DMS 273 treated with DMSO at 0.1 percent for 48 hours (cell line): ENCODE measurements at regions not wholly inside any gene's neighbourhood (a gene's known extent, or its start where the extent isn't known, plus 50 kb on each side); places are given as distances from the start of the nearest gene placed in this dataset.
A peak's percentile ranks its signal among the peaks of the same experiment; 100 is the strongest.
"Not testable (repeated sequence)": the region's sequence is repeated elsewhere in the genome, so short reads cannot be mapped to it uniquely, and the experiment has no call there.

Source experiments
- DNase-seq: peaks from one replicate; lab custom pipeline; 2025; lab: John Stamatoyannopoulos, UW

DNA sequence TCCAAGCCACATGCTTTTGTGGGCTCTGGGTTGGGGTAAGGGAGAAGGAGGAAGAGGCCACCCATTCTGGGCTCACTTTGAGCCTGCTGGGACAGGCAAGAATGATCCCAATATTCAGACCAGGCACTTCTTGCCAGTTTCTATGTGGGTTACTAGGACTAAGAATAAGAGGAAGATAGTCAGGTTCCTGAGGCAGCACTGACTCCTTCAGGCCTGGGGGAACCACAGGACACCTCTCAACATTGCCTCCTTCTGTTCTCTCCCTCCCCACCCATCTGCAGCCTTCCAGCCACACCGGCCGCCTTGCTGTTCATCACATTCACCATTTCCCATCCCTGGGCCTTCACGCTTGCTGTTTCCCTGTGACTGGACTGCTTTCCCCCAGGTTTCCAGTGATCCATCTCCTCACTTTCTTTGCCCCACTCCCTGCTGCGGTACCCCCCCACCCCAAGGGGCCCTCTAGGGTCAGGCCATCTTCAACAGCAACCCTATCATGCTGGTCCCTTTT lies 69.2 kb upstream of the SIRPA start:
- no peak for DNase-seq

DNA sequence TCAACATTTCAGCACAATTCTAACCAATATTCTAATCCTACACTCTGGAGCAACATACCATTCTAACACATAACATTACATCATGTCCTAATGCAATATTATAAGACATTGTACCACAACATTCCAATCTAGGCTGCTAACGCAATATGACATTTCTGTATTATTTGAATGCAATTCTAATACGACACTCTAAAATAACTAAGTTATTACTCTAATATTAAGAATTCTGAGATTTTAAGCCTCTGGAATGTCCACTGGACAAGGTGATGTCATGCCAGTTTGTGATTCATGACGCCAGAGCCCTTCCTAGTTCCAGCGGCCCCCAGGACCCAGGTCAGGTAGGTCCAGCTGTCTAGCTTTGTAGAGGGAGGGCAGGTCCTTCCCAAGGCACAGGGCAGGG lies 69.7 kb upstream of the SIRPA start:
- no peak for DNase-seq

DNA sequence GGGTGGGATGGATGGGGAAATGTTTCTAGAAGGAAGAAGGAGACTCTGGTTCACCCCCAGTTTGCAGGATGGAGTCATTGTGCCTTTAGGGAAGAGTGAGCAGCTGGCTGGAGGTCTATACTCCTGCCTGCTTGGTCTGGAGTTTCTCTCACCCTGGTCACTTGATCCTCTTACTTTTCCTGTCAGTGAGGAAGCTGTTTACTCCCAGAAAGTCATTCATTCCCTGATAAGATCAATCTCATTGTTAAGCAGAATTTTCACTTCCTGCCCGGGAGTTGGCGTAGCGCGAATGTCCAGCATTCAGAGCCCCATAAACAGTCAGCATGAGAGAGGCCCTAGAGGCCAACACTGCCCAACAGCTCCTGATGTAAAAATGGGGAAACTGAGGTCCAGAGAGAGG lies 70.4 kb upstream of the SIRPA start:
- no peak for DNase-seq

DNA sequence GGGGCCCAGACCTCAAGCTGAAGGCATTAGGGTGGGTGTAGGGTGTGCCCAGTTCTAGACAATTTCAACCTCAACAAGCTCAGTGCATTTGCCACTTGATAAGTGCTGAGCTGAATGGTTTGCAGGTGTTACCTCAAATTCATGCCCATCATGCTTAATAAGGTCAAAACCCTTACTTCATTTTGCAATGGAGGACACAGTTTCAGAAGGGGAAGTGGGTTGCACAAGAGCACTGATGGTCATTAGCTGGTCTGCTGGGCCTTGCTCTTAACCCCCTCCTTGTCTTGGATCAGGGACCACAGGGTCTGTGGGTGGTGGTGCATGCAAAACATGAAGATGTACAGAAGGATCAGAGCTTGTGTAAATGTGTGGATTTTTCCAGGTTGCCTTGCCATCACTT lies 71.0 kb upstream of the SIRPA start:
- DNase-seq = no peak

DNA sequence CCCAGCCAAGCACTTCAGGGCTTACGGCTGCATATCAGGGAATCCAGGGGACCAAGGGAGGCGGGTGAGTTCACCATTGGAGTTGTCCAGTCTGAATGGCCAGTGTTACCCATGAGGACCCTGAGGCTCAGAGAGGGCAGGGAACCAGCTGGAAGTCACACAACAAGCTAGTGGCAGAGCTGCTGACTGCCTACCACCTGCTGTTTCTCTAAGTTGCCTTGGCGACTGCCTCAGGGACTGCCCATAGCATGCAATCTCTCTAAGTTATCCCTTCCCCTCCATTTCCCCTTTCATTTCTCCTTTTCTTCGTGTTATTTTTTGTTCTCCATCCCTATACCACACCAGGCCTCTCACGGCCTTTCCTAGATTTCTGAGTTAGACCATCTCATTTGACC lies 71.8 kb upstream of the SIRPA start:
- DNase-seq = no peak

DNA sequence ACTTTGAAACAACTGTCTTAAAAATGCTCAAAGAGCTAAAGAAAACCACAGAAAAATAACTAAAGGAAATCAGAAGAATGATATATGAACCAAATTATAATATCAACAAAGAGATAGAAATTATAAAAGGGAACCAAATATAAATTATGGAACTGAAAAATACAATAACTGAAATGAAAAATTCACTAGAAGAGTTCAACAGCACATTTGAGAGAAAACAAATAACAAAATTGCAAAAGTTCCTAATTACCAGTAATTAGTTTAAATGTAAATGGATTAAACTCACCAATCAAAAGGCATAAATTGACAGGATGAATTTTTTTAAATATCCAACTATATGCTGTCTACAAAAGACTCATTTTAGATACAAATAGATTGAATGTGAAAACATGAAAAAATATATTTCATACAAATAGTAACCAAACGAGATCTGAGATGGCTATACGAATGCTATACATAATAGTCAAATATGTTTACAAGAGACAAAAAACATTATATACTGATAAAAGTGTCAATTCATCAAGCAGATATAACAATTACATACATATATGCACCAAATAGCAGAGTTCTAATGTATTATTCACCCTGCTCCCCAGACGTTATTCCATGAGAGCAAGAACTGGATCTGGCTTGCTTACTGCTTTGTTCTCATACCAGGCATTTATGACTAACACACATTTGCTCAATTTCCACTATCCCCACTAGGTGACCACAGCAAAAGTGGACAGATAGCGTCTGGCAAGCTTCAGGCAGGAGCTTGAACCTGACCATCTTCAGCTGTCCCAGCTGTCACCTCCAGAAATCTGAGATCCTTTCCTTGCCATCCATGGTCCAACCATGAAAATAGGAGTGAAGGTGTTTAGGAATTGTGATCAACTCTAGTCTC lies 72.4 kb upstream of the SIRPA start:
- DNase-seq = no peak

DNA sequence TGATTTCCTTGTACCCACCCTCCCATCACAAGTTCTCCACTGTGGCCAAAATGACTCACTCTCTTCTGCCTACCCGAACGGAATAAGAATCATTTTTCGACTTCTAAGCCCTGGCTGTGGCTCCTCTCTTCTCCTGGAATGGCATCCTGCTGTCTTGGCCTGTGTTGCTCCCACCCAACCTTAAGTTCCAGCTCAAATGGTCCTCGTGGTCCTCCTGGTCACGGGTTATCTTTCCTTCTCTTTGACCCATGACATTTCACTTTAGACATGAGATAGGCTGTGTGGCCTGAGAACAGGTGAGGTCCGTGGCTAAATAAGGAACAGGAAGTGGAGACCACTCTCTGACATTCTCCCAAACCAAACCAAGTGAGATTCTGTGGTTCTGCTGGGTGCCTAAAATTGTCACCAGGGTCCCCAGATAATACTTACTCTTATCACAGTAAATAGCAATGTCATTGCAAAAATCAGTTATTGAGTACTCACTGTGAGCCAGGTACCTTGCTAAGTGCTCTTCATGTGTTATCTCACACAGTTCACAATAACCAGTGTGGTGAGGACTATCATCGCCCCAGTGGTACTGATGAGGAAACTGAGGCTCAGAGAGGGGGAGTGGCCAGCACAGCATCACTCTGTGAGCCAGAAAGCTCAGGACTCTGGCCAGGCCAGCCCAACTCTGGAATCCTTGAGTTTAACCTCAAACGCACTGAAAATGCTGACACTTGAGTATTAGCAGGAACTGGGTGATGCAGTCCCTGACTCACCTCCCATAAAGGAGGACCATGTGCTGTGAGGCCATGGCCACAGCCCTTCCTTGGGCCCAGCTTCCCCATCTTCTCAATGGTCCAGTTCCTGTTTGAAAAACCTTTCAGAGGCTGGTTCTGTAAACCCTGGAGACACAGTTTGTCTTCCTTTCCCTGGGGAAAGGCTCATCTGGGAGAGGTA lies 74.8 kb upstream of the SIRPA start:
- no peak for DNase-seq

DNA sequence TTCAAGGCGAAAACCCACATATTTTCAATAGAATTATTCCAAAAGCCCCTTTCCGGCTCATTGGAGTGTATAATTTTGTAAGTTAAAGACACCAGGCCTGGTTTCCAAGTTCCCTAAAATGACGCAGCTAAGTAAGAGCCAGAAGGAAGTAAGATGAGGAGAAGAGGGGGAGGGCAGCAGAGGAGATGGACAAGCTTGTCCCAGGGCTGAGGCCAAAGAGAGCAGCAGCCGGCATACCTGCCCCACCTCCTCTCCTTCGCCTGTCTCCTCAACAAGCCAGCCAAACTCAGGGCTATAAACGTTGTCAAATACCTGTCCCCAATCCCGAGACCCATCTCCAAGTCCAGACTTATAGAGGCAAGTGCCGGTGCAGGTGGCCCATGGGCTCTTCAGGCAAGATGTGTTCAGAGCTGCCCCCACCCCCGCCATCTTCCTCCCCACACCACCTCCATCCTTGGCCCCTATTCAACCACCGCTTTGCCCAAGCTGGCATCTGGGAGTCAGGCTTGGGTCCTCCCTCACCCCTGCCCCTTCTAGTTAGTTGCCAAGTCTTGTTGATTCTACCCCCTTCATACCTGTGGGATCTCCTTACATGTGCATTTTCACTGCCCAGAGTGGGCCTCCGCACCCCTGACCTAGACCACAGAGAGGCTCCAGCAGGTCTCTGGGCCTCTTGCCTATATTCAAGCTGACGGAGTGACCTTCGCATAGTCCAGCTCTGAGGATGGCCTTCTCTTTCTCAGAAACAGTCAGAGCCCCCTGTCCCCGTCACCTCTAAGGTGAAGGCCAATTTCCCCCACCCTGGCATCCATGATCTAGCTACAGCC lies 75.7 kb upstream of the SIRPA start:
- DNase-seq = no peak

DNA sequence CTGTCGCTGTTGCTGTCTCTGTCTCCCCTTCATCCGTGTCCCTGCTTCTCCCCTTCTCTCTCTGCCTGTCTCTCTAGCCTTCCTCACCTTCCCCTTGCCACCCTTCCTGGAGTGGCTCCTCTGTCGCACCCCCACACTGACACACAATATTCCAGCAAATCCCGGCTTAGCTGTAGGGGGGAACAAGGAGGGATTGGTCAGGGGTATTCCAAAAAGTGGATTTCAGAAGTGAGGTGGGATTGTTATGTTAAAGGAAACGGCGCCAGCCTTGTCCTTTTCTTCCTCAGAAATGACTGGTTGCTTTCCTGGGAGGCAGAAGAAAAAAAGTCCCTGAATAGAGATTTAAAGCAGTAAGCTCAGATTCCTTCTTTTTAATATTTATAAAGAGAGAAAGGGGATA lies 76.3 kb upstream of the SIRPA start:
- DNase-seq = no peak

DNA sequence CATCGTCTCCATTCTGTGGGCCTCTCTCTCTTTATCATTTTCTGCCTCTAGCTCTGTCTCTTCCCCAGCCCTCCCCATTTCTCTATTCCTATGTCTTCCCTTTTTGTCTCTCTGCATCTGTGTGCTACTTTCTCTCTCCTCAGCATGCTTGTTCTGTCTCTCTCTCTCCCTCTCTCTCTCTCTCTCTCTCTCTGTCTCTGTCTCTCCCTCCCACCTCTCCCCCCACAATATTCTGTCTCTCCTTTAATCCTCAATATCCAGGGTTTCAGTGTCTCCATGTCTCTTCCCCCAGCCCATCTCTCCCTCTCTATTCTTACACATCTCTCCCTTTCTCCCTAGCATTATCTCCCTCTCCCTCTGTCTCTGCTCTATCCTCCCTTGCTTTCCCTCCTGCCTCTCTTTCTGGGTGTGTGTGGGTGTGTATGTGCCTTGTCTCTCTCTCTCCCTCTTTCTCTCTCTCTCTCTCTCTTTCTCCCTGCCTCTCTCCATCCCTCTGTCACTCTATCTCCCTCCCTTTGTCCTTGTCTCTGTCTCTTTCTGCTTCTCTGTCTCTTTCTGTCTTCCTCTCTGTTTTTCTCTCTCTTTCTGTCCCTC lies 76.9 kb upstream of the SIRPA start:
- no peak for DNase-seq

DNA sequence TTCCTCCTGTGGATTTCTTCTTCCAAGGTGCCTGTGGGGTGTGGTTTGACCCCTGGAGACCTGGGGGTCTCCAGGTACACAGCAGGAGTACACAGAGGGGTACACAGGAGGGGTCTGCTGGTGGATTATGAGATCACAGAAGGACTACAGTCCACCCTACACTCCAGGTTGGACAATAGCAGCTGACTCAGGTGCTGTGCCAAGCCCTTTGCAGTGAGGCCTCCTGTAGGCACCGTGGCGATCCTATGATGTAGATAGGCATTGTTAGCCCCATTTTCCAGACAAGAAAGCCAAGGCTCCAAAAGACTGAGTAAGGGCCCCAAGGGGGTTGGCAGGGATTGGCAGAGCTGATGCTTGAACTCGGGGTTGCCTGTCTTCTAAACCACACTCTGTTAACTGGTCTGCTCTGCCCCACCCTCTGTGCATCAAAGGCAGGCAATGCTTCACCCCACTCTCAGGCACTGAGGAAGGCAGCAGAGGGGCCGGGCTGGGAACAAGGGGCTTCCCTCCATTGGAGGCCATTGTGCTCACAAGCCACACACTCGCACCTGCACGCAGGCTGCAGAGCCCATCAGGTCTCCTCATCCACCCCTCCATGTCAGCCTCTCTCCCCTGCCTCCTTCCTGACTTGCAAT lies 77.5 kb upstream of the SIRPA start:
- DNase-seq = no peak

DNA sequence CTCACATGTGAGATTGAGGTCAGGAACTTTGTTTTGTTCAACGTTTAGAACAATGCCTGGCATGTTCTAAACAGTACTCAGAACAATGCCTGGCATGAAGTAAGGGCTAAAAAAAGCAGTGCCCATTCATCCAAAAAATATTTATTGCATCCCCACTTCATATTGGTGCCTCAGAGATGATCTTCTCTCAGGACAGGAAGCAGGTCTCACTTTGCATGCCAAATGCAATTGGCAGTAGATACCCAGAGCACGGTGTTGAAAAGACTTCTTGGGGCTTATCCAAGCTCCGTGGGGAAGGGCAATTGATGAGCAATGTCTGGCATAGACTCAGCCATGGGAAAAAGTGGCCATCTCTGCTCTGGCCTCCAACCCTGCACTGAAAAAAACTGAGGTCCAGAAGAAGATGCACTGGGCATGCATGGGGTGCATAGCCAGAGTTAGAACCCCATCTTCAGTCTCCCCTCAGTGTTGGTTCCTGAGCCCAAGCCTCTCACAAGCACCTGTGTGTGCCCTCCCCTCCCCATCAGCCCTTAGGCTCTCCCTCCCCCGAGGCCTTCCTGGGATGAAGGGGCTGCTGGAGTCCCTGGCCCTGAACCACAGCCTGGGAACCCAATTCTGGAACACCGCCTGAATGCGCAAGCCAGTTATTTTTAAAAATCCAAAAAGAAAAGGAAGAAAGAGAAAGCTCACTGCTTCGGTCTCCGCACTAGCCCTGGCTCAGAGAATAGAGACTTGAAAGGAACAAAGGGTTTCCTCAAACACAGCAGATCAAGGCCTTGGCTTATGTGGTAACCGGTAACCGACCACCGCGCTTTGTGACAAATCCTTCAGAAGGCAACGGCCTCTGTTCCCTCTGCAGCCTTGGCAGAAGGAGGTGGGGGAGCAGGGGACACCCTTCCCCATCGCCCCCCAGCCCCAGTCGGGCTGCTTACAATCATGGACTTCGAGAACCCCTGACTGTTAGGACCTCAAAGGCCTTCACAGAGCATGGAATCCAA lies 78.5 kb upstream of the SIRPA start:
- DNase-seq = no peak

DNA sequence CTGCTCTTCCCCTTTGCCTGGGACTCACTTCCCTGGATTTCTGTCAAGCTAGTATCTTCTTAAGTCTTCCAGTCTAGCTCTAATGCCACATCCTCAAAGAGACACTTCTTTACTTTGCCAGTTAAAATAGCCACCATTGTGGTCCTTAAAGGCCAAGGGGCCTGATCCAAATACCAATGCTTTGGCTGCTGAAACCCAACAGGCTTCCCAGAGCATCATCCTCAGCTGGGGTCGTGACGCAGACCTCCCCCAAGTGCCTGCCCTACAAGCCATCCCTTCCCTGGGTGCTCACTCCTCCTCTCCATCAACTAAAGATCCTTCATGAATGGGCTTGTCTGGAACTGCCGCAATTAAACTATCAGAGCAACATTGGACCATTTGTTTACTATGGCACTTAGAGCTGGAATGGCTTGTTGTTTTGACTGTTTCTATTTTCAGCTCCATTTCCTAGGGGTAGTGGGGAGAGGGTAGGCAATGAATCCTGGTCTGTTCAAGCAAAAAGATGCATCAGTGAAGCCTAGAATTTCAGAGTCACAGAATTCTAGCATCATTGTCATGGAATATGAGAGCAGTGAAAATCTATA lies 79.6 kb upstream of the SIRPA start:
- DNase-seq = no peak

DNA sequence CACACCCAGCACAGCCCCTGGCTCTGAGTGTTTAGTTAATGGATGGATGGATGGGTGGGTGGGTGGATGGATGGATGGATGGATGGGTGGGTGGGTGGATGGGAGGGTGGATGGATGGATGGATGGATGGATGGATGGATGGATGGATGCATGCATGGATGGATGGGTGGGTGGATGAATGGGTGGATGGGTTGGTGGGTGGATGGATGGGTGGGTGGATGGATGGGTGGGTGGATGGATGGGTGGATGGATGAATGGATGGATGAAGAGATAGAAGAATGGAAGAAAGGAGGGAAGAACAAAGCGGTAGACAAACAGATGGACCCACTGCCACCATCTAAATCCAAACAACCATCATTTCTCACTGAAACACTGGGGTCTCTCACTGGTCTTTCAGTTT lies 80.3 kb upstream of the SIRPA start:
- not testable (repeated sequence) for DNase-seq

DNA sequence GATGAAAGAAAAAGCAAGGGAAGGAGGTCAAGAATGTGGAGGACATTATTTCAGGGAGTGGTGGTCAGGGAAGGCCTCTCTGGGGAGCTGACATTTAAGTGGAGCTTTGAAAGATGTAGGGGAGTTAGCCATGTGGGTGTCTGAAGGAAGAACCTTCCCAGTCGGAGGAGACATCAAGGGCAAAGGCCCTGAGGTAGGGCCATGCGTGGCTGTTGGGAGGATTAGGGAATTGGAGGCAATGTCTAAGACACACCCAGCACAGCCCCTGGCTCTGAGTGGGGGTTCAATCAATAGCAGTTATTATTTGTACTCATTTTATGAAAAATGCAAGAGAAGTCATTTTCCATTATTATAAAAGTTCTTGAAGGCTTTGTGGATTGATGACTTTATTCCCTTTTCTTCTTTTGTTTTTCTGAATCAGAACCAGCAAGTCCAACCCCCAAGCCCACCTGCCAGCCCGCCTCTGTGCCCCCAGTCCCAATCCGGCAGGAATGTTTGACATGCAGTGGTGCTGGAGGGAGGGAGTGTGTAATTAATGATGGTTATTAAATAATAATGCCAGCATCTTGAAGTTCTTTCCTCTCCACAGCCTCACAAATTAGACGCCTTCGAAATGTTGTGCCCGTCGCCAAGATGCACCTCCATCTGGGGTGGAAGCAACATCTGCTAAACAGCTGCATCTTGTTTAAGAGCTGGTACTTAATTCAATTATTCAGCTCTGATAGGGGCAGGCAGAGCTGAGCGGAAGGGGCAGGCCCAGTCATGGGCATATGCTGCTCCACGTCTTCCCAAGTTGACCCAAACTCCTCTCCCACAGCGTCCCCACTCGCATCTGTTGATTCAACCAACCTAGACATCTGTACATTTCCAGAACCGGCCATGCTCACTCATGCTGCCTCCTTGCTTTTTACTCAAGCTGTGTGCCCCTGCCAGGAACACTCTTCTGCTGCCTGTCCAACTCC lies 81.3 kb upstream of the SIRPA start:
- peak; percentile 24 for DNase-seq

DNA sequence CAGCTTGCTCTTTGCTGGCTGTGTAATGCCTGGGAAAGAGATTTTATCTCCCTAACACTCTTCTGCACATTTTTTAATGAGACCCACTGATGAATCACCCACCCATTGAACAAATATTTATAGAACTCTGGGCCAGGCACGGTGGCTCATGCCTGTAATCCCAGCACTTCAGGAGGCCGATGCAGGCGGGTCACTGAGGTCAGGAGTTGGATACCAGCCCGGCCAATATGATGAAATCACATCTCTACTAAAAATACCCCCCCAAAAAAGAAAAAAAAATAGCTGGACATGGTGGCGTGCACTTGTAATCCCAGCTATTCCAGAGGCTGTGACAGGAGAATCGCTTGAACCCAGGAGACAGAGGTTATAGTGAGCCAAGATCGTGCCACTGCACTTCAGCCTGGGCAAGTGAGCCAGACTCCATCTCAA lies 82.1 kb upstream of the SIRPA start:
- DNase-seq = no peak

DNA sequence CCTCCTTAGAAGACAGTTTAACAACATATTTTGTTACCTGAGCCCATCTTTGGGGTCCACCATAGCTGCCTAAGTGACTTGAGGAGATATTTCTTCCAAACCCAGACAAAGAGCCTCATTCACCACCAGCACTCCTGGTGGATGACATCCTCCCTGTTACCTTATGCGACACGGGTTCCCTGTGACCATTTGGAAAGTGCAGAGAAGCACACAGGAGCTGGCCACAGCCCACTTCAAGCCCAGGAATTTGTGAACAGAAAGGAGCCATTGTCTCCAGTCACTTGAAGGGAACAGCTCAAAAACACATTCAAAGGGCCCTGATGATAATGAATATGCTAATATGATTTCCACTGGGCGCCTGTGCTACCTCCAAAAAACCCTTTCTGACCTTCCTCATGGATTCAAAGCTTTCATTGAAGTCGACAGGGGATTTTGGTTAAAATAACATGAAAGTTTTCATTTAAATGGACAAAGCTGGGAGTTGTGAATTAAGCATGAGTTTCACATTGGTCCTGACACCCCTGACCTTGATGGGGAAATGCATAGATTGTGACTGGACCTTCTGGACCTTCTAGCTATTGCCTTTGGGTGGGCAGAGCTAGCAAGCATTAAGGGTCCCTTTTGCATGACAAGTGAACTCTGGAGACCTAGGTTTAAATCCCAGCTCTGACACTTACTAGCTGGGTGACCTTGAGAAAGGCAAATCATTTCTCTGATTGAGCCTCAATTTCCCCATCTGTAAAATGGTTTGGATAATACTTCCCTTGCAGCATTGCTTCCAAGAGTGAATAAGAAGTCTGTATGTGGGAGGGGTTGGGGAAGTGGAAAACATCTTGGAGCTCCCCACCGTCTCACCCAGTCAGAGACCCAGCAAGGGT lies 83.3 kb upstream of the SIRPA start:
- no peak for DNase-seq
